Ureter (tissue), 1 donor: ENCODE measurements at regions not wholly inside any gene's neighbourhood (a gene's known extent, or its start where the extent isn't known, plus 50 kb on each side); places are given as distances from the start of the nearest gene placed in this dataset.

ENCODE experiments used
- DNase-seq: peaks from one replicate; pipeline ENCODE4 v3.0.0-alpha.2; 2020; ENCODE audit warnings: low spot score
- donor health status: DM: yes; HTN: yes; CAD: no.

- no peak for DNase-seq
These were observed 403.5 kb downstream of the DIPK2A start for GRCh38 chr3:144375088-144375487.

GRCh38 chr3:144380849-144381248 lies 409.2 kb downstream of the DIPK2A start:
- DNase-seq: no peak

GRCh38 chr3:144381607-144382006 lies 410.0 kb downstream of the DIPK2A start:
- DNase-seq: no peak

DNA sequence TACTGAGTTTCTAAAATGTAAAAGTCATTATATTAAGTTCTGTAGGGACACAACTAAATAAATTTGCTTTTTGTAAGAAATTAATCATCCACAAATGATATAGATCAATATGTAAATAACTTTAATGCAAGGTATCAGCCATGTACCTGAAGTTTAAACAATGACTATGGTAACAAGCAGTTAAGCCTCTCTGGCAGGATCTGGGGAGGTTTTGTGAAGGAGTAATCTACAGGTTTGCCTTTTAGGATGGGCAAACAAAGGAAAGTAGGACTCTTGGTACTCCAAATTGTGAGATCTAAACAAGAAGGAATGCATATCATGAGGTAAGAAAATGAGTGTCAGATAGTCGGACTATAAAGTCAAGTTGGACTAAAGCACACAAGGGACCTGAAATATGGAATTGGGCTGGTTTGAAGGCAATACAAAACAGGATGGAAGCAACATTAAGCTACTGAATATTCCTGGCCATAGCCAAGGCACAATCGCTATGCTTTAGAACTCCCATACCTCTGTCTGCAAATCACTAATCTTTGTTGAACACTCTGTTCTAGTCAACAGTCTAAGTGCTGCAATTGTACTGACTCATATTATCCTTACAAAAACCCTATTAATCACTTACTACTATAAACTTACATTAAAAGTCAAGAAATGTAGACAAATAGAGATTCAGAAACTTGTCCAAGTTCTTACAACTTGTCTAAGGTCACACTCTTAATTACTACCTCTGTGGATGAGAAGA lies 412.8 kb downstream of the DIPK2A start:
- no peak for DNase-seq

- DNase-seq: no peak
These were observed 419.2 kb downstream of the DIPK2A start for GRCh38 chr3:144390786-144391185.

DNA sequence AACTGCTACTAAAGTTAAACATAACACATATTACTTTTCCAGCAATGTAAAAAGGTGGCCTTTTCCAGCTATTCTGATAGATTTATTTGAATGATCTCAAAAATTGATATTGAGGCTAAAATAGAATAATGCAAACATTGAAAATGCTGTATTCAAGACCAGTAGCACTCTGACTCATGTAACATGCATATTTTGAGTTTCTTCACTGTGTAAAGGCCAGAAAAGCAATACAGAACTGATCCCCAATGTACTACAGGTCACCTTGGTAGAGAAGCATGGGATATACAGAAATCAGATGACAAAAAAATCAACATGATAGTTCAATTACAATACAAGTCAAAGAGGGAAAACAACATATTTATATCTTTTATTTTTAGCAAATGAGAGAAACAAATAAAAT lies 419.6 kb downstream of the DIPK2A start:
- DNase-seq: no peak

- no peak for DNase-seq
These were observed 422.4 kb downstream of the DIPK2A start for GRCh38 chr3:144394032-144394431.

DNA sequence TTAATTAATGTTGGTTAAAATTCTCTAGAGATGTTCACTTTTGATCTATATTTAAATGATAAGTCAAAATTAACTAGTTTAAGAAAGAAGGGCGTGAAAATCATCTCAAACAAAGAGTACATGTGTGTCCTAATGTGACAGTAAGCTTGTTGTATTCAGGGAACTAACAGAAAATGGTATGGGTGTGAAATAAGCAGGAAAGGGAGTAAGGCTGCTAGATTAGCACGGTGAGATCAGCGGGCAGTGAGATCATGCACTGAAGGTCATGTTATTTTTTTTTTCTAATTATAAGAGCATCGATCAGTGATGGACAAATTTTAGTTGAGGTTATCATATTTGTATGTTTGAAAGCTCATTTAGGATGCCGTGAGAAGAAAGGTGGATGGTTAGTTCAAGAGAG lies 430.8 kb downstream of the DIPK2A start:
- DNase-seq: no peak

- no peak for DNase-seq
These were observed 431.4 kb downstream of the DIPK2A start for GRCh38 chr3:144403040-144403457.

GRCh38 chr3:144407335-144407734 lies 435.7 kb downstream of the DIPK2A start:
- no peak for DNase-seq

DNA sequence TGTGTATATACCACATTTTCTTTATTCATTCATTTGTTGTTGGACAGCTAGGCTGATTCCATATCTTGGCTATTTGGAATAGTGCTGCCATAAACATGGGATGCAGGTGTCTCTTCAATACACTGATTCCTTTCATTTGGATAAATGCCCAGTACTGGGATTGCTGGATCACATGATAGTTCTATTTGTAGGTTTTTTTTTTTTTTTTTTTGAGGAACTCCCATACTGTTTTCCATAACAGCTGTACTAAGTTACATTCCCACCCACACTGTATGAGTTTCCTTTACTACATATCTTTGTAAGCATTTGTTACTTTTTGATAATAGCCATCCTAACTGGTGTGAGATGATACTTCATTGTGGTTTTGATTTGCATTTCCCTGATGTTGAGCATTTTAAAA lies 437.7 kb downstream of the DIPK2A start:
- no peak for DNase-seq

DNA sequence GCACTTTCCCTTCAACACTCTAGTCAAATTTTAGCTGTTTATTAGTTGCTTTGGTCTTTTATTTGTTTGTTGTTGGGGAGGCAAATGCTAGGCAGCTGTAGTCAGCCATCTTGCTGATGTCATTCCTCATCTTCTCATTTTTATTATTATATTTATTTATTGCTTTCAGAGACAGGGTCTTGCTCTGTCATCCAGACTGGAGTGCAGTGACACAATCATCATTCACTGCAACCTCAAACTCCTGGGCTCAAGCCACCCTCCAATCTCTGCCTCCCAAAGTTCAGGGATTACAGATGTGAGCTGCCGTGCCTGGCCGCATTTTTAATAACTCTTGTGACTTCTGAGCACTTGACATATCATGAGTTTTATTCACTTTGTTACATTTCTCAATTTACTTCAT lies 441.4 kb downstream of the DIPK2A start:
- no peak for DNase-seq

DNA sequence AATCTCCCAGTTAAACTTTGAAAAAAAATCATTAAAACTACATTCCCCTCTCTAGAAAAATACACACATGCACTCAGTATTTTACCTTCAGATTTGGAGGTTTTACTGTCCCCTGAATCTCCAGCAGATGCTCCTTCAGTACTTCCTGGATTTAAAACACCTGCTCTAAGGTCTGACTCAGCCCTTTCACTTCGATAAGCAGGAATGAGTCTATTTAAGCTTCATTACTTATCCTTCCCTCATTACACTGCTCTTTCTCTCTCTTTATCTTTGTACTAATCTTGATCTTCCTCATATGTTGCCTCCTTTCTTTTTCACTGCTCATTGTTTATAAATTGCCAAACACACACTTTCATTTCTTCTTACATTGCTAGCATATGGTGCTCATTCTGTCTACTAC lies 443.9 kb downstream of the DIPK2A start:
- no peak for DNase-seq

GRCh38 chr3:144424606-144425005 lies 453.0 kb downstream of the DIPK2A start:
- DNase-seq: no peak

DNA sequence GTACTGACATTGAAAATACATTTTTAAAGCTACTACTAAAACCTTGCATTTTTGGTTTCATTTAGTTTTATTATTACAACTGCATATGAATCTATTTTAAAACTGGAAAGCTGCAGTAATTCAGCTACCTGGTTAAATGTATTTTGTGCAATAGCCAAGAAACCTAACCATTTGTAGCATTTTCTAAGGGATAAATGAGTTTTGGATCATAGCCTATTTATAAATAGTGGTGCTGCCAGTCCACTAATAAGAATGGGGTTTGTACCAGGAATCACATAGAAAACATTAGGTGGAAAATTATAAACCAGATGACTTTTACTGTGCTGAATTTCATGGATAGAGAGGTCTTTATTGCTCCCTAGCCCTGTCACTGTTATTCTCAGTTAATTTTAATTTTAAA lies 454.7 kb downstream of the DIPK2A start:
- DNase-seq: no peak

DNA sequence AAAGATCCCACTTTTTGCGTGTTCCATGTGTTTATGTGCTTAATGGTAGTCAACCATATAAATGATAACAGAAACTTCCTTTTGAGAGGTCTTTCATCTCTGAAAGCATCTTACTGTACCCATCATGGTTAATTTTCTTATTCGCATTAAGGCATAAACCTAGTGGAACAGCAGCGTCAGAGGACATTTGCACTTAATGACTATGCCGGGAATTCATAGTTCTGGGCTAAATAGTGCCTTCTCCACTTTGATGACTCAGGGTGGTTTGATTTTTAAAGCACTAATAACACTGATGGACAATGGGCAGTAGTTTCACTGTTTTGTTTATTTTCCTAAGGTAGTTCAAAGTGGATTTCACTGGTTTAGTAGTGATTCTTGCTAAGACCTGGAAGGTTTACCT lies 455.3 kb downstream of the DIPK2A start:
- no peak for DNase-seq

GRCh38 chr3:144429719-144430121 lies 458.1 kb downstream of the DIPK2A start:
- no peak for DNase-seq

GRCh38 chr3:144431134-144431533 lies 459.5 kb downstream of the DIPK2A start:
- no peak for DNase-seq

GRCh38 chr3:144433006-144433405 lies 461.4 kb downstream of the DIPK2A start:
- DNase-seq: no peak

GRCh38 chr3:144437989-144438388 lies 466.4 kb downstream of the DIPK2A start:
- no peak for DNase-seq

GRCh38 chr3:144444061-144444460 lies 472.4 kb downstream of the DIPK2A start:
- no peak for DNase-seq

DNA sequence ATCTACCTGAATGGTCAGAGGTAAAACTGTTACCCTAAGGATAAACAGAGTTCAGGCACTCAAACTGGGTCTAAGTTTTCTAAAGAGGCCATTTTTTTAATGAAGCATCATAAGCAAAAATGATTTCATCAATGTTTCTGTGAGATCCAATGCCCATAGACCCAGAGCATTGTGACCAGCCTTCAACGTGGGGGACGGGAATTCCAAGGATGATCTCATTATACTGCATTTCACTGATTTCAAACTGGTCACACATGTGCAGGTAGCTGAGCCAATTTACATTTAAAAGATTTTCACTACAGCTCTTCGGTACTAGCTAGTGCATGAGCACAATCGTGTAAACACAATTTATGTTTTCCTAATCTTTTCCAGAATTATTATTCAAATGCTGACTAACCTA lies 472.9 kb downstream of the DIPK2A start:
- no peak for DNase-seq

DNA sequence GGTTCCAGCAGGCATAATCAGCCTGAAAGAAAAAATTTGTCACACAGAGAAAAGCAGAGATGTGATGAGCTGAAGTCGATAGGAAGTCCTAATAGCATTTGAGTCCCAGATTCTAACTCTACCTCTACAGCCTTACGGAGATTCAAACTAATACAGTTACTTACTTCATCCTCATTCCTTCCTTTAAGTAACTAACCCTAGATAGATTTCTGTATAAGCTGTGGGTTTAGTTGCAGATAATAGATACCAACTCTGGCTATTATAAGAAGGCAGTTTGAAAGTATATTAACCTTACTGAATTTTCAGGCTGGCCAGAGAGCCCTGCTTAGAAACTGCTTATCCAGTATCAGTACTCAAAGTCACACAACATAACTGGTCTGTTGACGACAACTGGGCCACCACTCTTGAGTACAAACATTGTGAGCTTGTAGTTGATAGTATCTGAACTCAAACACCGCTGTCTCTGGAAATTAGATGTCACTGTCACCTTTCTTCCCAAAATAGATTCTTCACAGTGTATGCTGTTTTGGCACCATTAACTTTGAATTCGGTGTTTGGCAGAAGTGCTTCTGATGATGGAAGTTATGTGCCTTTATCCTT lies 484.3 kb downstream of the DIPK2A start:
- no peak for DNase-seq

DNA sequence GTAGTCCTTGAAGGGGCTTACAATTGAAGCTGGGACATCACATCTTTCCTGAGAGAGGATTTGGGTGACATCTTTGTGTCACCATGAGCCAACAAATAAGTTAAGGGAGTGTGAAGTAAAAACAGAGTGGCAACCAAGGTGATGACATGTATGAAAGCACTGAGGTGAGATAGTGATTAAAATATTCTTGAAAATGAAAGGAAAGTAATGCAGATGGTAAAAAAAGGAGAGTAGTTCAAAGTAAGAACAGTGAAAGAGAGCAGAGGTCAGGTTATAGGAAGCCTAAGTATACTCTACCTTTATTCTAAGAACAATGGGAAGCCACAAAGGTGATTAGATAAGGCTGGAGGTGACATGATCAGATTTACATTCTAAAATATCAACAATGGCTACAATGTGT lies 486.1 kb downstream of the DIPK2A start:
- DNase-seq: no peak
